Calu3 (cell line): ENCODE measurements at regions not wholly inside any gene's neighbourhood (a gene's known extent, or its start where the extent isn't known, plus 50 kb on each side); places are given as distances from the start of the nearest gene placed in this dataset.

Source experiments
- BruUV-seq: library from RNA; stranded (reverse); fragments of 400-500 nt; replicated peaks from 2 replicates; lab custom pipeline; 2021; lab: Mats Ljungman, UMichigan
- CTCF ChIA-PET: fragments of 300-600 bp; sonication (Branson Sonifier 250); formaldehyde crosslinking; loops from one replicate; lab custom pipeline; 2022; ENCODE audit warnings: antibody characterized with exemption; lab: Charles Lee
- DNase-seq: peaks from one replicate; pipeline ENCODE4 v3.0.0; 2022
- H3K27ac Mint-ChIP-seq: one replicate; pipeline ENCODE4 v1.8.0; 2022; ENCODE audit warnings: mixed read lengths; ENCODE audit not compliant: unreplicated experiment
- H3K27me3 Mint-ChIP-seq: one replicate; pipeline ENCODE4 v1.8.0; 2022; ENCODE audit warnings: mixed read lengths; ENCODE audit not compliant: unreplicated experiment
- H3K36me3 Mint-ChIP-seq: one replicate; pipeline ENCODE4 v1.8.0; 2022; ENCODE audit warnings: mild to moderate bottlenecking, moderate library complexity, mixed read lengths; ENCODE audit not compliant: insufficient read depth, unreplicated experiment
- H3K4me1 Mint-ChIP-seq: one replicate; pipeline ENCODE4 v1.8.0; 2022; ENCODE audit warnings: mild to moderate bottlenecking, low read depth, mixed read lengths; ENCODE audit not compliant: unreplicated experiment
- H3K4me3 Mint-ChIP-seq: one replicate; pipeline ENCODE4 v1.8.0; 2022; ENCODE audit warnings: mild to moderate bottlenecking, low read depth, moderate library complexity, mixed read lengths; ENCODE audit not compliant: unreplicated experiment
- H3K9me3 Mint-ChIP-seq: one replicate; pipeline ENCODE4 v1.8.0; 2022; ENCODE audit warnings: low read depth, mixed read lengths; ENCODE audit not compliant: unreplicated experiment
- CTCF ChIP-seq: fragments of 200-600 bp; IDR thresholded peaks from one replicate; pipeline ENCODE4 v1.8.0; 2022; ENCODE audit warnings: antibody characterized with exemption; ENCODE audit not compliant: unreplicated experiment
- intact Hi-C: fragments of 100-400 bp; cut with micrococcal nuclease; formaldehyde crosslinking; loops from one replicate; pipeline ENCODE4 v1.10.0; 2022; ENCODE audit not compliant: unreplicated experiment

GRCh38 chr3:77915336-77915735, 875.4 kb downstream of the ROBO2 start:
- Mint-ChIP-seq H3K4me1 (no peaks in the 10 kb centered on the region), H3K36me3 (no peaks in the 10 kb centered on the region), H3K4me3 (no peak overlapping the region), H3K27ac (no peak overlapping the region), H3K9me3 (peaks cover 7% of the 10 kb centered on the region), H3K27me3 (no peaks in the 10 kb centered on the region)
- TF ChIP-seq CTCF, result no peak
- no peak for DNase-seq
- CTCF ChIA-PET, result no interaction called here
- BruUV-seq, result no TSS peak
- intact Hi-C loops, result no loop called here

- Mint-ChIP-seq H3K27ac (no peak overlapping the region), H3K36me3 (no peaks in the 10 kb centered on the region), H3K27me3 (no peaks in the 10 kb centered on the region), H3K4me1 (no peaks in the 10 kb centered on the region), H3K9me3 (peaks cover 4% of the 10 kb centered on the region), H3K4me3 (no peak overlapping the region)
- CTCF ChIA-PET, result no interaction called here
- BruUV-seq, result no TSS peak
- DNase-seq, result no peak
- no peak for TF ChIP-seq CTCF
- intact Hi-C loops, result no loop called here
These were observed 877.3 kb downstream of the ROBO2 start for GRCh38 chr3:77917225-77917624.

- intact Hi-C loops, result no loop called here
These were observed 879.3 kb downstream of the ROBO2 start for GRCh38 chr3:77919244-77919643.

GRCh38 chr3:77931255-77932009, 891.5 kb downstream of the ROBO2 start:
- intact Hi-C loops, result no loop called here
- no TSS peak for BruUV-seq
- Mint-ChIP-seq H3K4me3 (no peak overlapping the region), H3K9me3 (peaks cover 3% of the 10 kb centered on the region), H3K4me1 (peaks cover 23% of the 10 kb centered on the region), H3K36me3 (no peaks in the 10 kb centered on the region), H3K27me3 (no peaks in the 10 kb centered on the region), H3K27ac (no peak overlapping the region)
- CTCF ChIA-PET, result interaction anchor here (0.6 kb wide), 1 partner anchor 714 kb away, joined by 3 read pairs; no protein-coding TSS in a partner anchor
- DNase-seq, result no peak
- TF ChIP-seq CTCF, result no peak

More at GRCh38 chr3:77919244-77919643, 879.3 kb downstream of the ROBO2 start:
- Mint-ChIP-seq H3K36me3 (no peaks in the 10 kb centered on the region), H3K4me1 (no peaks in the 10 kb centered on the region), H3K9me3 (peaks cover 4% of the 10 kb centered on the region), H3K4me3 (no peak overlapping the region), H3K27ac (no peak overlapping the region), H3K27me3 (no peaks in the 10 kb centered on the region)
- CTCF ChIA-PET, result no interaction called here
- no peak for TF ChIP-seq CTCF
- DNase-seq, result no peak
- BruUV-seq, result no TSS peak
